SK-N-SH (cell line): ENCODE measurements at regions not wholly inside any gene's neighbourhood (a gene's known extent, or its start where the extent isn't known, plus 50 kb on each side); places are given as distances from the start of the nearest gene placed in this dataset.

ENCODE experiments used
- CTCF ChIA-PET: fragments of 300-600, 350-600 bp; formaldehyde crosslinking; extraction: SDS; loops from one replicate; lab custom pipeline; 2021; lab: Yijun Ruan, JAX
- POLR2A ChIA-PET: fragments of 350-600 bp; sonication (Branson Sonifier 250); formaldehyde crosslinking; extraction: SDS; loops from one replicate; lab custom pipeline; 2020; ENCODE audit warnings: antibody characterized with exemption, inconsistent platforms; lab: Yijun Ruan, JAX
- DNase-seq: peaks from one replicate; pipeline ENCODE4 v3.0.0; 2012
- H2AFZ ChIP-seq: fragments of 200-600 bp; sonication (generic); 2 replicates; pipeline ENCODE4 v1.8.1; 2016; ENCODE audit warnings: antibody characterized with exemption, mild to moderate bottlenecking, low read depth
- H3F3A ChIP-seq: fragments of 200-600 bp; sonication (generic); replicated peaks from 2 replicates; pipeline ENCODE3; 2016; ENCODE audit warnings: antibody characterized with exemption, mild to moderate bottlenecking; ENCODE audit not compliant: insufficient read depth
- H3K27ac ChIP-seq, 2 experiments: fragments of 200-500 bp in 1 of 2; fragments of 200-600 bp in 1 of 2; sonication (Bioruptor generic) in 1 of 2; sonication (generic), shearing (Covaris generic) in 1 of 2; 2 replicates each; pipeline versions ENCODE4 v1.5.1 to v1.6.1; 2014 to 2016; ENCODE audit warnings: low read depth in 2 of 2, inconsistent platforms in 1 of 2, low read length in 1 of 2, mild to moderate bottlenecking in 1 of 2, mixed read lengths in 1 of 2
- H3K27me3 ChIP-seq: fragments of 200-600 bp; sonication (generic), shearing (Covaris generic); 2 replicates; pipeline ENCODE4 v1.6.1; 2016; ENCODE audit warnings: mixed run types; ENCODE audit not compliant: insufficient read depth
- H3K36me3 ChIP-seq, 2 experiments: fragments of 200-500 bp in 1 of 2; fragments of 200-600 bp in 1 of 2; sonication (Bioruptor generic) in 1 of 2; sonication (generic) in 1 of 2; replicated peaks in 1 of 2; 2 replicates each; pipeline versions ENCODE3 to v1.5.1; 2014 to 2016; ENCODE audit warnings: low read length in 1 of 2, mild to moderate bottlenecking in 1 of 2; ENCODE audit not compliant: insufficient read depth in 2 of 2, control insufficient read depth in 1 of 2
- H3K4me1 ChIP-seq, 2 experiments: fragments of 200-500 bp in 1 of 2; fragments of 200-600 bp in 1 of 2; sonication (Bioruptor generic) in 1 of 2; sonication (generic), shearing (Covaris generic) in 1 of 2; 2 replicates each; pipeline versions ENCODE4 v1.5.1 to v1.6.1; 2014 to 2016; ENCODE audit warnings: low read depth in 1 of 2, low read length in 1 of 2, mixed run types in 1 of 2; ENCODE audit not compliant: insufficient read depth in 2 of 2, control insufficient read depth in 1 of 2
- H3K4me2 ChIP-seq: fragments of 200-600 bp; sonication (generic), shearing (Covaris generic); 2 replicates; pipeline ENCODE4 v1.6.1; 2017; ENCODE audit warnings: mixed run types
- H3K4me3 ChIP-seq, 2 experiments: fragments of 200-500 bp in 1 of 2; fragments of 200-600 bp in 1 of 2; sonication (Bioruptor generic) in 1 of 2; sonication (generic), shearing (Covaris generic) in 1 of 2; 2 replicates each; pipeline versions ENCODE4 v1.5.1 to v1.8.1; 2014 to 2016; ENCODE audit warnings: low read depth in 2 of 2, inconsistent platforms in 1 of 2, low read length in 1 of 2, mild to moderate bottlenecking in 1 of 2, mixed read lengths in 1 of 2, moderate library complexity in 1 of 2
- H3K79me2 ChIP-seq: fragments of 200-600 bp; sonication (generic); 2 replicates; pipeline ENCODE4 v1.8.1; 2017; ENCODE audit warnings: mild to moderate bottlenecking; ENCODE audit not compliant: insufficient read depth
- H3K9ac ChIP-seq: fragments of 200-600 bp; sonication (generic); 2 replicates; pipeline ENCODE4 v1.6.1; 2017; ENCODE audit warnings: mixed run types
- H3K9me2 ChIP-seq: fragments of 200-600 bp; sonication (generic); 2 replicates; pipeline ENCODE4 v1.6.1; 2017; ENCODE audit warnings: mixed run types
- H3K9me3 ChIP-seq: fragments of 200-600 bp; sonication (generic); 2 replicates; pipeline ENCODE4 v1.6.1; 2017; ENCODE audit warnings: mixed run types, mild to moderate bottlenecking, moderate library complexity
- H4K20me1 ChIP-seq: fragments of 200-600 bp; sonication (generic); 2 replicates; pipeline ENCODE4 v1.6.1; 2017; ENCODE audit warnings: mild to moderate bottlenecking, mixed run types; ENCODE audit not compliant: insufficient read depth
- EP300 ChIP-seq, 2 experiments: IDR thresholded peaks; 2 replicates each; pipeline versions ENCODE4 v1.4.0 to v1.6.1; 2012; ENCODE audit warnings: borderline replicate concordance in 1 of 2, low read depth in 1 of 2, low read length in 1 of 2
- FOSL2 ChIP-seq: IDR thresholded peaks from 2 replicates; pipeline ENCODE4 v1.4.0; 2012; ENCODE audit warnings: low read depth, mild to moderate bottlenecking, moderate library complexity, borderline replicate concordance
- FOXM1 ChIP-seq: IDR thresholded peaks from 2 replicates; pipeline ENCODE4 v1.4.0; 2012; ENCODE audit warnings: low read depth, mild to moderate bottlenecking
- GATA2 ChIP-seq: sonication (generic); formaldehyde crosslinking; IDR thresholded peaks from 2 replicates; pipeline ENCODE4 v1.5.0; 2020; ENCODE audit warnings: mild to moderate bottlenecking, missing genetic modification reagents
- JUND ChIP-seq: IDR thresholded peaks from 2 replicates; pipeline ENCODE4 v1.4.0; 2012
- NFIC ChIP-seq: IDR thresholded peaks from 2 replicates; pipeline ENCODE4 v1.4.0; 2012; ENCODE audit warnings: borderline replicate concordance
- POLR2AphosphoS5 ChIP-seq: IDR thresholded peaks from 2 replicates; pipeline ENCODE4 v1.6.1; 2012; ENCODE audit warnings: low read depth, low read length
- RAD21 ChIP-seq: IDR thresholded peaks from 2 replicates; pipeline ENCODE4 v1.6.1; 2012; ENCODE audit warnings: mild to moderate bottlenecking, low read length
- RFX5 ChIP-seq: IDR thresholded peaks from 2 replicates; pipeline ENCODE4 v1.6.1; 2012; ENCODE audit warnings: mild to moderate bottlenecking, improper control_type of control experiment, low read length
- SIN3A ChIP-seq: IDR thresholded peaks from 2 replicates; pipeline ENCODE4 v1.6.1; 2012; ENCODE audit warnings: low read depth, mild to moderate bottlenecking, low read length, moderate library complexity, borderline replicate concordance
- SMC3 ChIP-seq: IDR thresholded peaks from 2 replicates; pipeline ENCODE4 v1.6.1; 2012; ENCODE audit warnings: low read depth, low read length, improper control_type of control experiment
- TCF12 ChIP-seq: IDR thresholded peaks from 2 replicates; pipeline ENCODE4 v1.4.0; 2012
- USF1 ChIP-seq: IDR thresholded peaks from 2 replicates; pipeline ENCODE4 v1.4.0; 2012; ENCODE audit warnings: low read depth, borderline replicate concordance
- YY1 ChIP-seq: IDR thresholded peaks from 2 replicates; pipeline ENCODE4 v1.4.0; 2012; ENCODE audit warnings: low read depth, mild to moderate bottlenecking
- ZBTB33 ChIP-seq: IDR thresholded peaks from 2 replicates; pipeline ENCODE4 v1.4.0; 2012; ENCODE audit warnings: low read depth, borderline replicate concordance
- WGBS: methylation state at CpG from one replicate; pipeline ENCODE4 v1.1.6; 2017; ENCODE audit warnings: low lambda C conversion rate; 5-methylcytosine and 5-hydroxymethylcytosine counted together
- TF ChIP-seq, protein P1 (sequence below): fragments of 200-600 bp; sonication (generic); IDR thresholded peaks from 2 replicates; pipeline ENCODE4 v1.6.1; 2017; ENCODE audit warnings: antibody characterized with exemption, mild to moderate bottlenecking, moderate library complexity

GRCh38 chr17:72553051-72553755, 432.4 kb downstream of the SOX9 start (continued):
- TF ChIP-seq USF1 (no peak), TCF12 (no peak), RFX5 (no peak)
- TF ChIP-seq, protein P1, sequence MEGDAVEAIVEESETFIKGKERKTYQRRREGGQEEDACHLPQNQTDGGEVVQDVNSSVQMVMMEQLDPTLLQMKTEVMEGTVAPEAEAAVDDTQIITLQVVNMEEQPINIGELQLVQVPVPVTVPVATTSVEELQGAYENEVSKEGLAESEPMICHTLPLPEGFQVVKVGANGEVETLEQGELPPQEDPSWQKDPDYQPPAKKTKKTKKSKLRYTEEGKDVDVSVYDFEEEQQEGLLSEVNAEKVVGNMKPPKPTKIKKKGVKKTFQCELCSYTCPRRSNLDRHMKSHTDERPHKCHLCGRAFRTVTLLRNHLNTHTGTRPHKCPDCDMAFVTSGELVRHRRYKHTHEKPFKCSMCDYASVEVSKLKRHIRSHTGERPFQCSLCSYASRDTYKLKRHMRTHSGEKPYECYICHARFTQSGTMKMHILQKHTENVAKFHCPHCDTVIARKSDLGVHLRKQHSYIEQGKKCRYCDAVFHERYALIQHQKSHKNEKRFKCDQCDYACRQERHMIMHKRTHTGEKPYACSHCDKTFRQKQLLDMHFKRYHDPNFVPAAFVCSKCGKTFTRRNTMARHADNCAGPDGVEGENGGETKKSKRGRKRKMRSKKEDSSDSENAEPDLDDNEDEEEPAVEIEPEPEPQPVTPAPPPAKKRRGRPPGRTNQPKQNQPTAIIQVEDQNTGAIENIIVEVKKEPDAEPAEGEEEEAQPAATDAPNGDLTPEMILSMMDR, result no peak

GRCh38 chr17:72554508-72554907, 433.7 kb downstream of the SOX9 start:
- Histone ChIP-seq H3K4me2 (no peak overlapping the region), H2AFZ (no peak overlapping the region), H3K9me3 (no peaks in the 10 kb centered on the region), H3K27ac (no peak overlapping the region), H3F3A (no peaks in the 10 kb centered on the region), H3K9me2 (no peaks in the 10 kb centered on the region), H4K20me1 (no peaks in the 10 kb centered on the region; the same call in 1 of the 2 replicates), H3K9ac (no peak overlapping the region), H3K4me1 (no peaks in the 10 kb centered on the region), H3K79me2 (peaks cover 11% of the 10 kb centered on the region), H3K36me3 (no peaks in the 10 kb centered on the region), H3K4me3 (no peak overlapping the region)
- ChIA-PET POLR2A (no interaction called here), CTCF (interaction anchor here (1.0 kb wide), 1 partner anchor 368 kb away, joined by 3 read pairs; no protein-coding TSS in a partner anchor)
- WGBS, result 60% methylated on average over 5 of the region's 5 CpGs
- no peak for DNase-seq
- TF ChIP-seq SIN3A (no peak), FOSL2 (no peak), POLR2AphosphoS5 (no peak), EP300 (IDR thresholded peaks at IDR 0.05; ENCODE audit: borderline replicate concordance in 1 of 2, low read depth in 1 of 2, low read length in 1 of 2) (no peak), SMC3 (no peak), JUND (no peak), RAD21 (no peak), ZBTB33 (no peak), YY1 (no peak), NFIC (no peak), FOXM1 (no peak), GATA2 (CRISPR knock-in tag) (no peak)
- TF ChIP-seq, all 33 proteins: peak for 0
- no peaks in the 10 kb centered on the region for H3K27me3 ChIP-seq
